DND-41 (cell line): ENCODE measurements at regions not wholly inside any gene's neighbourhood (a gene's known extent, or its start where the extent isn't known, plus 50 kb on each side); places are given as distances from the start of the nearest gene placed in this dataset.
A peak's percentile ranks its signal among the peaks of the same experiment; 100 is the strongest.

Experiments
- ATAC-seq: fragments of 200-7000 bp; cut with Tn5 transposase; 3 replicates; pipeline ENCODE4 v1.9.1; 2021; ENCODE audit warnings: low read depth; ENCODE audit not compliant: insufficient read depth
- DNase-seq: peaks from one replicate; pipeline ENCODE4 v3.0.0-alpha.2; 2020
- H2AFZ ChIP-seq: 2 replicates; pipeline ENCODE4 v1.6.0; 2012; ENCODE audit warnings: low read depth, low read length
- H3K27ac ChIP-seq: 2 replicates; pipeline ENCODE4 v1.5.1; 2012; ENCODE audit warnings: low read length, inconsistent platforms
- H3K27me3 ChIP-seq: fragments of 200-600 bp; sonication (generic); 2 replicates; pipeline ENCODE4 v1.6.0; 2012; ENCODE audit warnings: low read length, mild to moderate bottlenecking, inconsistent platforms; ENCODE audit not compliant: insufficient read depth, poor library complexity
- H3K36me3 ChIP-seq: 2 replicates; pipeline ENCODE4 v1.5.1; 2012; ENCODE audit warnings: low read length, inconsistent platforms; ENCODE audit not compliant: insufficient read depth
- H3K4me1 ChIP-seq: 2 replicates; pipeline ENCODE4 v1.5.1; 2012; ENCODE audit warnings: mild to moderate bottlenecking, low read length; ENCODE audit not compliant: insufficient read depth
- H3K4me2 ChIP-seq: 2 replicates; pipeline ENCODE4 v1.6.0; 2012; ENCODE audit warnings: mild to moderate bottlenecking, moderate library complexity, low read length, inconsistent platforms; ENCODE audit not compliant: insufficient read depth
- H3K4me3 ChIP-seq, 2 experiments: fragments of 200-600 bp in 1 of 2; shearing (Covaris generic) in 1 of 2; 2 replicates each; pipeline ENCODE4 v1.5.1; 2012 to 2016; ENCODE audit warnings: inconsistent platforms in 2 of 2, low read length in 2 of 2, mild to moderate bottlenecking in 2 of 2, low read depth in 1 of 2, moderate library complexity in 1 of 2
- H3K79me2 ChIP-seq: 2 replicates; pipeline ENCODE4 v1.6.0; 2012; ENCODE audit warnings: low read length, inconsistent platforms; ENCODE audit not compliant: insufficient read depth
- H3K9ac ChIP-seq: 2 replicates; pipeline ENCODE4 v1.6.0; 2012; ENCODE audit warnings: low read depth, mild to moderate bottlenecking, inconsistent platforms, low read length, moderate library complexity
- H3K9me3 ChIP-seq: 2 replicates; pipeline ENCODE4 v1.5.1; 2012; ENCODE audit warnings: low read length, moderate library complexity, mild to moderate bottlenecking, inconsistent platforms; ENCODE audit not compliant: insufficient read depth, severe bottlenecking
- H4K20me1 ChIP-seq: 2 replicates; pipeline ENCODE4 v1.6.0; 2012; ENCODE audit warnings: low read length; ENCODE audit not compliant: insufficient read depth
- EZH2 ChIP-seq: IDR thresholded peaks from 3 replicates; pipeline ENCODE4 v1.6.1; 2012; ENCODE audit warnings: borderline replicate concordance, low read depth, mild to moderate bottlenecking, moderate library complexity, low read length, inconsistent platforms; ENCODE audit not compliant: severe bottlenecking
- TF ChIP-seq, protein P1 (sequence below): IDR thresholded peaks from 2 replicates; pipeline ENCODE4 v1.5.1; 2012; ENCODE audit warnings: borderline replicate concordance, low read length, moderate library complexity, mild to moderate bottlenecking; ENCODE audit not compliant: poor library complexity, severe bottlenecking; ENCODE audit errors: extremely low read depth

DNA sequence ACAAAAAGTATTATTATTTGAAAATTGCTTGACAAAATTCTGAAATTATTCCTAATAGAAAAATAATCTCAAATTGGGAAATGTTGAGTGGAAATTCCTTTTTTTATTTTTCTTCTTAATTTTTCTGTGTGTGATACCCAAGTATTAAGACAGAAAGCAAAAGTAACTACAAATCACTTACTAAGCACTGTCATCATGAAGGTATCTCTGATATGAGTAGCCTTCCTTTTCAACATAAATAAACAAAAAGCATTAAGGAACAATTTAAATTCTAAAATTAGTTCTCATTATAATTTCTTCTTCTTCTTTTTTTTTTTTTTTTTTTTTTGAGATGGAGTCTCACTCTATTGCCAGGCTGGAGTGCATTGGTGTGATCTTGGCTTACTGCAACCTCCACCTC lies 174.2 kb upstream of the RBMS1 start:
- TF ChIP-seq, protein P1, sequence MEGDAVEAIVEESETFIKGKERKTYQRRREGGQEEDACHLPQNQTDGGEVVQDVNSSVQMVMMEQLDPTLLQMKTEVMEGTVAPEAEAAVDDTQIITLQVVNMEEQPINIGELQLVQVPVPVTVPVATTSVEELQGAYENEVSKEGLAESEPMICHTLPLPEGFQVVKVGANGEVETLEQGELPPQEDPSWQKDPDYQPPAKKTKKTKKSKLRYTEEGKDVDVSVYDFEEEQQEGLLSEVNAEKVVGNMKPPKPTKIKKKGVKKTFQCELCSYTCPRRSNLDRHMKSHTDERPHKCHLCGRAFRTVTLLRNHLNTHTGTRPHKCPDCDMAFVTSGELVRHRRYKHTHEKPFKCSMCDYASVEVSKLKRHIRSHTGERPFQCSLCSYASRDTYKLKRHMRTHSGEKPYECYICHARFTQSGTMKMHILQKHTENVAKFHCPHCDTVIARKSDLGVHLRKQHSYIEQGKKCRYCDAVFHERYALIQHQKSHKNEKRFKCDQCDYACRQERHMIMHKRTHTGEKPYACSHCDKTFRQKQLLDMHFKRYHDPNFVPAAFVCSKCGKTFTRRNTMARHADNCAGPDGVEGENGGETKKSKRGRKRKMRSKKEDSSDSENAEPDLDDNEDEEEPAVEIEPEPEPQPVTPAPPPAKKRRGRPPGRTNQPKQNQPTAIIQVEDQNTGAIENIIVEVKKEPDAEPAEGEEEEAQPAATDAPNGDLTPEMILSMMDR: no peak
- TF ChIP-seq EZH2: no peak
- no peaks in the 10 kb centered on the region for H3K9me3 ChIP-seq
- no peaks in the 10 kb centered on the region for H3K27me3 ChIP-seq
- DNase-seq (no peak), ATAC-seq (no peak)
- no peaks in the 10 kb centered on the region for H3K79me2 ChIP-seq
- no peaks in the 10 kb centered on the region for H4K20me1 ChIP-seq
- no peaks in the 10 kb centered on the region for H3K36me3 ChIP-seq
- no peak overlapping the region for H3K9ac ChIP-seq
- H3K4me2 ChIP-seq: no peak overlapping the region
- peaks cover 32% of the 10 kb centered on the region for H3K4me1 ChIP-seq
- no peak overlapping the region for H3K4me3 ChIP-seq
- no peak overlapping the region for H3K27ac ChIP-seq
- H2AFZ ChIP-seq: no peak overlapping the region

DNA sequence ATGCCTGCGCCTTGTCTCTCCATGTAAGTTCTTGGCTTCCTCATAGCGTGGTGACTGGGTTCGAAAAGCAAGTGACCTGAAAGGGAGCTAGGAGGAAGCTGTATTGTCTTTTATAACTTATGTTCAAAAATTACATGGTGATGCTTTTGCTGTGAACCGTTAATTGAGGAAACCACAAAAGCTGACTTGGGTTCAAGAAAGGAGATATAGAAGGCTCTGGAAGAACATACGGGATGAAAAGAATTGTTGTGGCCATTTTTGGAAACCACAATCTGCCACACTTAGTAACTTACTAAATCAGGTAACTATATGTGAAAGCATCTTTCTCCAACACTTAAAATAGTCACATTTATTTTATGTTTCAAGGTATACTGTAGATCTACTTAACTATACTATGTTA lies 177.0 kb upstream of the RBMS1 start:
- TF ChIP-seq EZH2: no peak
- TF ChIP-seq, protein P1: no peak
- H3K36me3 ChIP-seq: no peaks in the 10 kb centered on the region
- no peak overlapping the region for H3K9ac ChIP-seq
- DNase-seq: peak; percentile 23
- H4K20me1 ChIP-seq: no peaks in the 10 kb centered on the region
- no peaks in the 10 kb centered on the region for H3K79me2 ChIP-seq
- peak; percentile 63 for ATAC-seq
- 0 out of 2 replicates have a peak overlapping the region, but pooled peaks have one; percentile 2 for H3K27ac ChIP-seq
- H3K4me1 ChIP-seq: peaks cover 31% of the 10 kb centered on the region
- H3K4me2 ChIP-seq: no peak overlapping the region
- H3K4me3 ChIP-seq: no peak overlapping the region
- no peaks in the 10 kb centered on the region for H3K9me3 ChIP-seq
- 0 out of 2 replicates have a peak overlapping the region, but pooled peaks have one; percentile 7 for H2AFZ ChIP-seq
- H3K27me3 ChIP-seq: no peaks in the 10 kb centered on the region

DNA sequence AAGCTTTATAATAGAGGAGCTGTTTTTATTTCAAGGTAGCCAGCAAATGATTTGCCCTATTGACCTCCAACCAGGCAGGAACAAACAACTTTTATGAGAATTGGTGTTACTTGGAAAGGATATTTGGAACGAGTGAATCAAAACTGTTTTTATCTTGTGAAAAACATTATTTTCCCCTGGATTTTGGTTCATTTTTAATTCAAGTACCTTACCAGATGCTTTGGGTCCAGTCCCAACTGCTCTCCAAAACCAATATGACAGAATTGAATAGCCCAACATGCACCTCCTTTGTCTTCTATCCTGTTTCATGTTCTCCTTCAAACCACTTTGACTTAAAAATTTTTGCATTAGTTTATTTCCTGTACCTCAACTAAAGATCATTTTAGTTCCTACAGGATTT lies 178.6 kb upstream of the RBMS1 start:
- H3K27ac ChIP-seq: no peak overlapping the region

More for the DNA sequence above, 178.6 kb upstream of the RBMS1 start:
- Histone ChIP-seq H3K4me2 (no peak overlapping the region), H3K79me2 (no peaks in the 10 kb centered on the region), H3K36me3 (no peaks in the 10 kb centered on the region), H3K4me3 (no peak overlapping the region), H2AFZ (no peak overlapping the region), H3K9me3 (no peaks in the 10 kb centered on the region), H3K9ac (no peak overlapping the region), H4K20me1 (no peaks in the 10 kb centered on the region), H3K4me1 (peaks cover 15% of the 10 kb centered on the region), H3K27me3 (no peaks in the 10 kb centered on the region)
- DNase-seq: no peak
- no peak for ATAC-seq
- TF ChIP-seq, protein P1: no peak
- TF ChIP-seq EZH2: no peak
